A673 (cell line): ENCODE measurements at regions not wholly inside any gene's neighbourhood (a gene's known extent, or its start where the extent isn't known, plus 50 kb on each side); places are given as distances from the start of the nearest gene placed in this dataset.

Experiments used
- CTCF ChIP-seq: fragments of 300-800, 200-600 bp; sonication (generic); conservative IDR thresholded peaks from 2 replicates; pipeline ENCODE4 v1.5.1; 2017; ENCODE audit warnings: low read depth, mild to moderate bottlenecking, antibody characterized with exemption, low read length, moderate library complexity, mixed read lengths
- EZH2 ChIP-seq: fragments of 200-600 bp; sonication (generic); IDR thresholded peaks from 2 replicates; pipeline ENCODE4 v1.6.1; 2017; ENCODE audit warnings: borderline replicate concordance, low read depth, mild to moderate bottlenecking, mixed read lengths, antibody characterized with exemption, low read length; ENCODE audit not compliant: poor library complexity, severe bottlenecking

DNA sequence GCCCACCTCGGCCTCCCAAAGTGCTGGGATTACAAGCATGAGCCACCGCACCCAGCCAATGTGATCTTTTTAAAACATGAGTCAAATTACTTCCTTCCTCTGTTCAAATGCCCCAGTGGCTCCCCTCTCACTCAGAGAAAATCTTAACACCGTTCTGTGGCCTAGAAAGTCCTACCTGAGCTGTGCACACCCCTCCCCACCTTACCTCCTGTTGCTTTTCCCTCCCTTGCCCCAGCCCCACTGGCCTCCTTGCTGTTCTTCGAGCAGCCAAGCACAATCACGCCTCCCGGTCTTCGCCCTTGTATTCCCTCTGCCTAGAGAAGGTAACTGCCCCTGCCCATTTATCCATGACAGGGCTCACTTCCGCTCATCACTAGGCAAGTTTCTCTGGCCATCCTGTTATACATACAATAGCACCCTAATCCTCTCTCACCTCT, 62.6 kb upstream of the RPL11 start:
- TF ChIP-seq CTCF (no peak), EZH2 (no peak)
